Cardiac muscle cell (in vitro differentiated cells and primary cell): ENCODE measurements at regions not wholly inside any gene's neighbourhood (a gene's known extent, or its start where the extent isn't known, plus 50 kb on each side); places are given as distances from the start of the nearest gene placed in this dataset.

ENCODE experiments used
- DNase-seq, 2 donors: peaks; one replicate each; pipeline versions ENCODE4 v3.0.0 to v3.0.0-alpha.2; 2010 to 2017; ENCODE audit warnings: low read depth in 1 of 2, low spot score in 1 of 2
- H3K27ac ChIP-seq: fragments of 200-600 bp; sonication (generic); 2 replicates; pipeline ENCODE4 v1.5.1; 2016
- H3K27me3 ChIP-seq: fragments of 200-600 bp; sonication (generic); 2 replicates; pipeline ENCODE4 v1.6.0; 2016; ENCODE audit warnings: control low read depth
- H3K36me3 ChIP-seq: fragments of 200-600 bp; sonication (generic); 2 replicates; pipeline ENCODE4 v1.5.1; 2016; ENCODE audit warnings: control low read depth
- H3K4me1 ChIP-seq: fragments of 200-600 bp; sonication (generic); 2 replicates; pipeline ENCODE4 v1.8.1; 2017; ENCODE audit warnings: low read depth, mild to moderate bottlenecking, mixed run types
- H3K4me3 ChIP-seq: fragments of 200-600 bp; sonication (generic); 2 replicates; pipeline ENCODE4 v1.5.1; 2016; ENCODE audit warnings: mild to moderate bottlenecking
- H3K9me3 ChIP-seq: fragments of 200-600 bp; sonication (generic); 2 replicates; pipeline ENCODE4 v1.5.1; 2017; ENCODE audit warnings: low read depth, mild to moderate bottlenecking, control low read depth
- CTCF ChIP-seq: IDR thresholded peaks from 2 replicates; pipeline ENCODE4 v1.5.1; 2012; ENCODE audit warnings: low read depth, mild to moderate bottlenecking, low read length

- no peaks in the 10 kb centered on the region for H3K4me1 ChIP-seq
- no peaks in the 10 kb centered on the region for H3K9me3 ChIP-seq
- DNase-seq: no peak
- H3K27me3 ChIP-seq: no peaks in the 10 kb centered on the region
- no peak for TF ChIP-seq CTCF
- no peaks in the 10 kb centered on the region for H3K36me3 ChIP-seq
- H3K27ac ChIP-seq: no peak overlapping the region
- no peak overlapping the region for H3K4me3 ChIP-seq
Measured at GRCh38 chr9:71614409-71615010, 153.8 kb downstream of the CEMIP2 start.

GRCh38 chr9:71612889-71613288 lies 155.4 kb downstream of the CEMIP2 start:
- H3K36me3 ChIP-seq: no peaks in the 10 kb centered on the region

GRCh38 chr9:71609448-71609830 lies 158.9 kb downstream of the CEMIP2 start:
- H3K27me3 ChIP-seq: no peaks in the 10 kb centered on the region
- no peaks in the 10 kb centered on the region for H3K4me1 ChIP-seq
- no peaks in the 10 kb centered on the region for H3K36me3 ChIP-seq
- peak in 1 of 2 donors; percentile 11 for DNase-seq
- H3K27ac ChIP-seq: no peak overlapping the region
- TF ChIP-seq CTCF: no peak
- H3K9me3 ChIP-seq: no peaks in the 10 kb centered on the region
- H3K4me3 ChIP-seq: no peak overlapping the region

More at GRCh38 chr9:71612889-71613288, 155.4 kb downstream of the CEMIP2 start:
- H3K4me3 ChIP-seq: no peak overlapping the region
- no peaks in the 10 kb centered on the region for H3K27me3 ChIP-seq
- H3K27ac ChIP-seq: no peak overlapping the region
- no peaks in the 10 kb centered on the region for H3K4me1 ChIP-seq
- no peak for DNase-seq
- TF ChIP-seq CTCF: no peak
- no peaks in the 10 kb centered on the region for H3K9me3 ChIP-seq

DNA sequence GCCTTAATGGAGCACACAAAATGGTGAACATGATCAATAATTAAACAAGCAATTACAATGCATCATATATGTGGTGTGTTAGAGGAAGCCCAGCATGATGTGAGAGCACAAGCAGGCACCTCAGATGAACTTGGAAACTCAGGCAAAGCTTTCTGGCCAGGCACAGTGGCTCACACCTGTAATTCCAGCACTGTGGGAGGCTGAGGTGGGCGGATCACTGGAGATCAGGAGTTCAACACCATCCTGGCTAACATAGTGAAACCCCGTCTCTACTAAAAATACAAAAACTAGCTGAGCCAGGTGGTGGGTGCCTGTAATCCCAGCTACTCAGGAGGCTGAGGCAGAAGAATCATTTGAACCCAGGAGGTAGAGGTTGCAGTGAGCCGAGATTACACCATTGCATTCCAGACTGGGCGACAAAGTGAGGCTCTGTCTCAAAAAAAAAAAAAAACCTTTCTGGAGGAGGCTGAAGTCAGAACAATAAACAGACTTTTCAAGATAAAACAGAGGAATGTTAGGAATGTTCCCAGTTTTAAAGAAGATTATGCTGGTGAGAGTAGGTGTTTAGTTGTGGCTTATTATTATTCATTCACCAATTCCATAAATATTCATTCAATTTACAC lies 159.4 kb downstream of the CEMIP2 start:
- Histone ChIP-seq H3K9me3 (no peaks in the 10 kb centered on the region), H3K27me3 (no peaks in the 10 kb centered on the region), H3K4me3 (no peak overlapping the region), H3K27ac (no peak overlapping the region), H3K4me1 (no peaks in the 10 kb centered on the region), H3K36me3 (no peaks in the 10 kb centered on the region)
- TF ChIP-seq CTCF: no peak
- DNase-seq: peak in 1 of 2 donors; percentile 62

- H3K27ac ChIP-seq: no peak overlapping the region
- no peaks in the 10 kb centered on the region for H3K9me3 ChIP-seq
- no peak for DNase-seq
- H3K4me1 ChIP-seq: no peaks in the 10 kb centered on the region
- H3K27me3 ChIP-seq: no peaks in the 10 kb centered on the region
- H3K4me3 ChIP-seq: no peak overlapping the region
- H3K36me3 ChIP-seq: no peaks in the 10 kb centered on the region
- TF ChIP-seq CTCF: no peak
Measured at GRCh38 chr9:71608021-71608420, 160.3 kb downstream of the CEMIP2 start.
